Natural killer cell treated with Interleukin-12 subunit alpha and Interleukin-12 subunit beta and Interleukin-15 and Interleukin-18, amount 100 ng/mL, for 72 hours (primary cell): ENCODE measurements at regions not wholly inside any gene's neighbourhood (a gene's known extent, or its start where the extent isn't known, plus 50 kb on each side); places are given as distances from the start of the nearest gene placed in this dataset.
"Not testable (repeated sequence)": the region's sequence is repeated elsewhere in the genome, so short reads cannot be mapped to it uniquely, and the experiment has no call there.

Source experiments
- ATAC-seq, 2 donors: fragments of 150-1000 bp; cut with Tn5 transposase in 1 of 2; sonication (Bioruptor Pico), chemical (Tn5 transposase) in 1 of 2; 2 replicates each; pipeline ENCODE4 v1.10.0; 2021
- DNase-seq: peaks from one replicate; pipeline ENCODE4 v3.0.0; 2022; ENCODE audit warnings: low spot score
- H3K27ac Mint-ChIP-seq, 2 donors: 1 replicate in 1 of 2; 2 replicates in 1 of 2; pipeline ENCODE4 v1.8.0; 2022; ENCODE audit warnings: mixed read lengths in 2 of 2, mild to moderate bottlenecking in 1 of 2, moderate library complexity in 1 of 2
- H3K27me3 Mint-ChIP-seq, 2 donors: 1 replicate in 1 of 2; 2 replicates in 1 of 2; pipeline ENCODE4 v1.8.0; 2022; ENCODE audit warnings: mixed read lengths in 2 of 2
- H3K36me3 Mint-ChIP-seq: one replicate; pipeline ENCODE4 v1.8.0; 2022; ENCODE audit warnings: mixed read lengths
- H3K4me1 Mint-ChIP-seq, 2 donors: 1 replicate in 1 of 2; 2 replicates in 1 of 2; pipeline ENCODE4 v1.8.0; 2022; ENCODE audit warnings: low read depth in 2 of 2, mixed read lengths in 2 of 2, mild to moderate bottlenecking in 1 of 2
- H3K4me3 Mint-ChIP-seq: one replicate; pipeline ENCODE4 v1.8.0; 2022; ENCODE audit warnings: mixed read lengths
- H3K9me3 Mint-ChIP-seq: 2 replicates; pipeline ENCODE4 v1.8.0; 2022; ENCODE audit warnings: mixed read lengths

DNA sequence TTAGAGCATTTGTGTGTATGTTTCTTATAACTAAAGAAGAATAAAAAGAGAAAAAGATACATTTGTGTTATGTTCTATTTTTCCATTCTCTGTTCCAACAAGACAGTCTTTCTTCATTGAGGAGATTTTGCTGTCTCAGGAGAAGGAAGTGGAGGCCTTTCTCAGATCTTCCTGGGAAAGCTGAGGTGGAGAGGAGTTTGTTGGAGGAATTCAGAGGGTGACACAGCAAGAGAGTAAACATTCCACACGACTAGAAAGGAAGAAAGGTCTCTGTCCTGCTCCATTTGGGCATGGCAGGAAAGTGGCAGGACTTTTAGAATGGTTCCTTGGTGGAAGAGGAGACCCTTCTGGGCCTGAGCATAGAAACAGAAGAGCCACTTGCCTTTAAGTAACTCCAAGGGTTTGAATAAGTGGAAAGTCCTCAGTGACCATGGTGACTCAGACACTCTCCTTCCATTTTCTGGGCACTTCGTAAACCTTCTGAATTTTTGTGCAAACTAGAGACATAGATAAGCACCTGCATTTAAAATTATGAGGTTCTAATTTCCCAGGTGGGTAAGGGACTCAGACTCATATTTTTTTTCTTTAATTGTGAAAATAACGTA, 52.3 kb upstream of the COL5A2 start:
- Mint-ChIP-seq H3K27me3 (no peaks in the 10 kb centered on the region), H3K27ac (no peak overlapping the region), H3K9me3 (peaks cover 6% of the 10 kb centered on the region), H3K4me1 (no peaks in the 10 kb centered on the region), H3K4me3 (no peak overlapping the region), H3K36me3 (no peaks in the 10 kb centered on the region)
- DNase-seq (no peak), ATAC-seq (no peak)

DNA sequence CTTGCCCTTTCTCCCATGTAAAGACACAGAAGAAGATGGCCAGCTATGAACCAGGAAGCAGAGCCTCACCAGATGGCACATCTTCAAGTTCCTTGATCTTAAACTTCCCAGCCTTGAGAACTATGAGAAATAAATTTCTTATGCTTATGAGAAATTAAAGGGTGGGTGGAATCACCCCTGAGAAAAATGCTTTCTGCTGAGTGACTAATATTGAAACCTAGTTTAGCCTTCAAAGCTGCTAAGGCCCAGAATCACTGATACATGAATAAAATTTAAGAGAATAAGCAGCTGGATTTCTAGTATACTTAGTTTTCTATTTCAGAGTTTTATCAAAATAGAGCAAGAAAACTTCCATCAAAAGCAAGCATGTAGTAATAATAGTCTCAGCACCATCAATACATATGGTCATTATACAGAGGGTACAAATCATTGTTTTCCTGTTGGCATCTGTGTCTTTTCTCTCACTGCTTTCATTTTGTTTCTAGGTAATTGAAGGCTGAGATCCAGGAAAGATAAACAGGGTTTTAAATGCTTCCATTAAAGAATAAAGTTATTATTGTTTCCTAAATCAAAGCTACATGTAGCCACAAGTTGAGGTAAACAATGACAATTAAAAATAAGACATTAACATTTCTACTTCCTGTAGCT, 53.3 kb upstream of the COL5A2 start:
- DNase-seq (no peak), ATAC-seq (no peak)
- peaks cover 6% of the 10 kb centered on the region for H3K9me3 Mint-ChIP-seq
- H3K4me3 Mint-ChIP-seq: no peak overlapping the region
- no peaks in the 10 kb centered on the region for H3K27me3 Mint-ChIP-seq
- H3K36me3 Mint-ChIP-seq: no peaks in the 10 kb centered on the region
- H3K4me1 Mint-ChIP-seq: no peaks in the 10 kb centered on the region
- no peak overlapping the region for H3K27ac Mint-ChIP-seq

GRCh38 chr2:189233527-189233926, 54.0 kb upstream of the COL5A2 start:
- no peaks in the 10 kb centered on the region for H3K27me3 Mint-ChIP-seq
- H3K36me3 Mint-ChIP-seq: no peaks in the 10 kb centered on the region
- no peaks in the 10 kb centered on the region for H3K4me1 Mint-ChIP-seq
- DNase-seq: no peak
- no peak overlapping the region for H3K27ac Mint-ChIP-seq
- peaks cover 3% of the 10 kb centered on the region for H3K9me3 Mint-ChIP-seq
- ATAC-seq: no peak
- H3K4me3 Mint-ChIP-seq: no peak overlapping the region

DNA sequence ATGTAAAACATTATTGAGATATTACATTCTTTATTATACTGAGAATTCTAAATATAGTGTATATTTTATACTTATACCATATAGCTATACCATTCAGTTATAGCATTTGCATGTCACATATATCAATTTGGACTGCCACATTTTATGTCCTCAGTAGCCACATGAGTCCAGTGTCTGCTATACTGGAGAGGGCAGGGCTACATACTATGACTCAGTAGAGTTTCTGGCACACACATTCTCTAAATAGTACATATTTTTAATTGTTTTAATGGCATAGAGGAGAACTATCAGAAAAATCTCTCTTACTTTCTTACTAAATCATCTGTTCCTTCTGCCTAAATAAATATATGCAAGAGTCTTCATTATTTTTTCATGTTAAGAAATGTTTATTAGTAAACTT, 55.4 kb upstream of the COL5A2 start:
- H3K4me1 Mint-ChIP-seq: no peaks in the 10 kb centered on the region
- no peaks in the 10 kb centered on the region for H3K9me3 Mint-ChIP-seq
- ATAC-seq (no peak), DNase-seq (no peak)
- H3K36me3 Mint-ChIP-seq: no peaks in the 10 kb centered on the region
- H3K27me3 Mint-ChIP-seq: no peaks in the 10 kb centered on the region
- H3K27ac Mint-ChIP-seq: no peak overlapping the region
- H3K4me3 Mint-ChIP-seq: no peak overlapping the region

DNA sequence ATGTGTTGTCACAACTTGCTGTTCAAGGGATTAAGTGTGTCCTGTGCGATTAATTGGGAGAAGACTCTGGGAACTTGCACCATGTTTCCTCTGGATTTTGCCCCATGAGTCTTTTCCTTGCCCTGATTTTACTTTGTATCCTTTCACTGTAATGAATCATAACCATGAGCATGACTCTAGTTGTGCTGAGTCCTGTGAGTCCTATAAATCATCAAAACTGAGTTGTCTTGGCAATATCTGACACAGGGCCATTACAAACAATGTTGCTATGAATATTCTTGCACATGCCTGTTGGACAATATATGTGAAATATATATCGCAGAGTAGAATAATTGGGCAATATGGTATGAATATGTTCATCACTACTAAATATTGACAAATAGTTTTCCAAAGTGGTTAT, 56.5 kb upstream of the COL5A2 start:
- Mint-ChIP-seq H3K27me3 (no peaks in the 10 kb centered on the region), H3K4me3 (no peak overlapping the region), H3K4me1 (no peaks in the 10 kb centered on the region), H3K27ac (no peak overlapping the region), H3K9me3 (no peaks in the 10 kb centered on the region), H3K36me3 (no peaks in the 10 kb centered on the region)
- ATAC-seq (no peak), DNase-seq (no peak)

- DNase-seq (no peak), ATAC-seq (no peak)
- peaks cover 6% of the 10 kb centered on the region for H3K36me3 Mint-ChIP-seq
- H3K27me3 Mint-ChIP-seq: no peaks in the 10 kb centered on the region
- no peak overlapping the region for H3K27ac Mint-ChIP-seq
- H3K4me1 Mint-ChIP-seq: no peaks in the 10 kb centered on the region
- no peak overlapping the region for H3K4me3 Mint-ChIP-seq
- no peaks in the 10 kb centered on the region for H3K9me3 Mint-ChIP-seq
Observed at GRCh38 chr2:189238903-189239302, 59.3 kb upstream of the COL5A2 start.

DNA sequence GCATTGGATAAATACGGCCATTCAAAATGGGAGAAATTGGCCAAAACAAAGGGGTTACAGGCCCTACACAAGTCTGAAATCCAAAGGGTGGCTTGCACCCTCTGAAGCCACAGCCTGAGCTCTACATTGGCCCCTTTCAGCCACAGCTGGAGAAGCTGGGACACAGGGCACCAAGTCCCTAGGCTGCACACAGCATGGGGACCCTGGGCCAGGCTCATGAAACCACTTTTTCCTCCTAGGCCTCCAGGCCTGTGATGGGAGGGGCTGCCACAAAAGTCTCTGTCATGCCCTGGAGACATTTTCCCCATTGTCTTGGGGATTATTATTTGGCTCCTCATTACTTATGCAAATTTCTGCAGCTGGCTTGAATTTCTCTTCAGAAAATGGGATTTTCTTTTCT, 64.3 kb upstream of the COL5A2 start:
- H3K4me3 Mint-ChIP-seq, H3K9me3 Mint-ChIP-seq, H3K4me1 Mint-ChIP-seq, ATAC-seq, H3K27ac Mint-ChIP-seq, H3K36me3 Mint-ChIP-seq, DNase-seq, H3K27me3 Mint-ChIP-seq: not testable (repeated sequence)

GRCh38 chr2:189247276-189247675, 67.7 kb upstream of the COL5A2 start:
- H3K4me1 Mint-ChIP-seq: no peaks in the 10 kb centered on the region
- ATAC-seq: no peak
- no peak for DNase-seq
- no peak overlapping the region for H3K27ac Mint-ChIP-seq
- H3K9me3 Mint-ChIP-seq: peaks cover 9% of the 10 kb centered on the region
- H3K4me3 Mint-ChIP-seq: no peak overlapping the region
- peaks cover 6% of the 10 kb centered on the region for H3K36me3 Mint-ChIP-seq
- no peaks in the 10 kb centered on the region for H3K27me3 Mint-ChIP-seq

DNA sequence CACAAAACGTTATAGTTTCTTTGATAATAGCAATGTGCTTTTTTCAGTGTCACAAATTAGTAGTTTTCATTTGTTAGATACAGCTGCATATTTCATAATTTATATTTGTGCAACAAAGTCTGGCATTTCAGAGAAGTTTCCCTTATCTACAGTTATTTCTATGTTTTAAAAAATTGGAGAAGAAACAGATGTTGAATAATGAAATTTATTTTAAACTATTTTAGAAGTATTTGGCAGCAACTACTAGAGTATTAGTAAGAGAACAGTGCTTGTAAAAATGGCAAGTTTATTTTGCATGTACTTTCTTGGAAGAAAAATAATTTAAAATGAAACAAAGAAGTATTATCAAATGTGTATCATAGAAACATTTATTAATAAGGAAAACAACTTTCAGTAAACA, 68.6 kb upstream of the COL5A2 start:
- no peak for ATAC-seq
- no peak for DNase-seq
- Mint-ChIP-seq H3K27me3 (no peaks in the 10 kb centered on the region), H3K4me3 (no peak overlapping the region), H3K4me1 (no peaks in the 10 kb centered on the region), H3K36me3 (peaks cover under 1% of the 10 kb centered on the region), H3K9me3 (peaks cover 9% of the 10 kb centered on the region), H3K27ac (no peak overlapping the region)

GRCh38 chr2:189249171-189249570, 69.6 kb upstream of the COL5A2 start:
- Mint-ChIP-seq H3K4me3 (no peak overlapping the region), H3K27me3 (no peaks in the 10 kb centered on the region), H3K27ac (no peak overlapping the region), H3K9me3 (peaks cover 9% of the 10 kb centered on the region), H3K36me3 (no peaks in the 10 kb centered on the region), H3K4me1 (no peaks in the 10 kb centered on the region)
- ATAC-seq (no peak), DNase-seq (no peak)

- Mint-ChIP-seq H3K27ac (no peak overlapping the region), H3K9me3 (peaks cover 9% of the 10 kb centered on the region), H3K4me3 (no peak overlapping the region), H3K36me3 (no peaks in the 10 kb centered on the region), H3K27me3 (no peaks in the 10 kb centered on the region), H3K4me1 (no peaks in the 10 kb centered on the region)
- DNase-seq (no peak), ATAC-seq (no peak)
Observed at GRCh38 chr2:189249901-189250300, 70.3 kb upstream of the COL5A2 start.

DNA sequence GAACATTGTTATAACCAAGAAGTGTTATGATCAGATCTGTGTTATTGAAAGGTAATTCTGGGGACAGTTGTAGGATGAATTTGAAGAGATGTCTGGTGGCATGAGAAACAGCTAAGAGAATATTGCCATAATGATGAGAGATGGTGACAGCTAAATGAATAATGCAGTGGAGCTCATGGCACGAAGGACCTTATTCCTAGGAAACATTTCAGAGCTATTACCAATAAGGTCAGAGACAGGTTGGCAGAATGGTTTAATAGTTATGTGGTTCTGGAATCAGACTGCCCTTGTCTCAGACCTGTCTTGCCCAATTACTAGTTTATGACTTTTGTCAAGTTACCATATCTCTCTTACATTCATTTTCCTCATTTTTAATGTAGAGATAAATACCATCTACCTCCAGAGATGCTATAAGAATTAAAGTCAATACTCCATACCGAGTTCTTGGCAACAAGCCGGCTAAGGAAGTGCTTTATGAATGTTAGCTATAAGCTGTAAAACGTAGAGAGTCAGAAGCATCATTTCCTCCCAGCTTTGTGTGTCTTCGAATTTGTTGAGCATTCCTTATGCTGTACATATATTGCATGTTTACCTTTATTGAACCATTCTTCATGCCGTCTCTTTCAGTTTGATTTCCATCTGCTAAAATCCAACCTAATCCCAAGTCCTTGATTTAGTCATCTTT, 73.6 kb upstream of the COL5A2 start:
- Mint-ChIP-seq H3K36me3 (no peaks in the 10 kb centered on the region), H3K4me3 (no peak overlapping the region), H3K4me1 (no peaks in the 10 kb centered on the region), H3K27me3 (no peaks in the 10 kb centered on the region), H3K27ac (no peak overlapping the region), H3K9me3 (peaks cover 4% of the 10 kb centered on the region)
- no peak for ATAC-seq
- no peak for DNase-seq

DNA sequence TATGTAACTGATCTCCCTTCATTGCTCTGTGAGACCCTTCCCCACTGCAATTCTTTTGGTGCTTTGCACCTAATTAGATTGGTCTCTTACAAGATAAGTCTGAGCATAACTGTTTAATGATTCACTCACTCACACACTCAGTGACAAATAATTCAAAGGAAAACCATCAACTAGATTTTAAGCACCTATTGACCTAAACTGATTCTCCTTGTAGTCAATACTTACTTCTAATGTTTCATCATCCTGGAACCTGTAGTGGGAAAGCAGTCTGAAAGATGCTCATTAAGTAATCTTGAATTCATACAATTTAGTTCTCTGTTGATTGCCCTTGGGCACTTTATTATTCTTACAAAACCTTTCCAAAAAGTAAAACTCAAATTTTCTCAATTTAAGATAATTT, 74.3 kb upstream of the COL5A2 start:
- ATAC-seq (no peak), DNase-seq (no peak)
- no peak overlapping the region for H3K4me3 Mint-ChIP-seq
- H3K9me3 Mint-ChIP-seq: peaks cover 4% of the 10 kb centered on the region
- H3K4me1 Mint-ChIP-seq: no peaks in the 10 kb centered on the region
- H3K27ac Mint-ChIP-seq: no peak overlapping the region
- H3K36me3 Mint-ChIP-seq: no peaks in the 10 kb centered on the region
- no peaks in the 10 kb centered on the region for H3K27me3 Mint-ChIP-seq

DNA sequence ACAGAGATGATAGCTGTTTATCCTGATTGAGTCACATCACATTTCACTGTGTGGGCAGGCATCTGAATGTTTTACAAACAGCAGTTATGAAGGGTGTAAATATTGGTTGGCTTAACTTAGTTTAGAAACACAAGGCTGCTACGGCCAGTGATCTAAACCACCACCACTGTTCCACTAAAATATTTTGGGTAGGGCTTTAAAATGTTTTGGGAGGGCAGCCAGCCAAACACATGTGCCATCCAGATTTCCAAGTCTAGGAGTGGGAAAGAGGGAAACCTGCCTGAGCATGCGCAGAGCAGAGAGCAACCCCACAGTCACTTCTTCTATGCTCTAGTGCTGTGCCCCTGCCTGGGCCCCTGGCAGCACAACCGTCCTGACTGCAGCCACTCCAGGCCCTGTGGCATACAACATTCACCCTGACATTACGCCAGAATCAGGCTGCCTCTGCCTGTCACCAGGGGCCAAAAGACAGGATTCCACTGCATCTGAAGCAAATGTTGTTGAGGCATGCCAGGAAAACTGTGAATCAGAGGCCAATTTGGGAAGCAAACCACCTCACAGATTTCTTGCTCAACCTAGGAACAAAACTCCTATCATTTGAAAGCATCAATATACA, 74.8 kb upstream of the COL5A2 start:
- no peak for DNase-seq
- Mint-ChIP-seq H3K36me3 (no peaks in the 10 kb centered on the region), H3K4me3 (no peak overlapping the region), H3K4me1 (no peaks in the 10 kb centered on the region), H3K27ac (no peak overlapping the region), H3K27me3 (no peaks in the 10 kb centered on the region), H3K9me3 (peaks cover 4% of the 10 kb centered on the region)
- ATAC-seq: no peak
